GM20000 (cell line): ENCODE measurements at regions not wholly inside any gene's neighbourhood (a gene's known extent, or its start where the extent isn't known, plus 50 kb on each side); places are given as distances from the start of the nearest gene placed in this dataset.

Experiments used
- DNase-seq: peaks from one replicate; pipeline ENCODE4 v3.0.0; 2012; ENCODE audit warnings: low spot score
- TF ChIP-seq, protein P1 (sequence below): IDR thresholded peaks from 2 replicates; pipeline ENCODE4 v1.5.1; 2012; ENCODE audit warnings: mild to moderate bottlenecking, control low read depth; ENCODE audit errors: extremely low read depth, missing control alignments

DNA sequence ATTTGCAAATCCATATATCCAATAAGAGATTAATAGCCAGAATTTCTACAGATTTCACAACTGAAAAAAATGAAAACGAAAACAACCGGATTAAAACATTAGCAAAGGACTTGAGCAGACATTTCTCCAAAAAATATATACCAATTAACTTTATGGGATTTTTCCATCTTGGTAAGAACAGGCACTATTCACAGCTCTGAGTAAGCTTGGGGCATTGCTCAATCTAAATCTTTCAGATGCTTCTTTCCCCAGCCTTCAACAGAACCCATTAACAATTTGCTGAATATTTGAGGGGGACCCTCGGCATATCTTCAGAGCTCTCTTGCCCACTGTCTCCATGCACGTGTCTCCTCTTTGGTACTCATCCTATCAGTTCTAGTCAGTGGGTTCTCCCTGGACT, 111.7 kb upstream of the CD93 start:
- TF ChIP-seq, protein P1, sequence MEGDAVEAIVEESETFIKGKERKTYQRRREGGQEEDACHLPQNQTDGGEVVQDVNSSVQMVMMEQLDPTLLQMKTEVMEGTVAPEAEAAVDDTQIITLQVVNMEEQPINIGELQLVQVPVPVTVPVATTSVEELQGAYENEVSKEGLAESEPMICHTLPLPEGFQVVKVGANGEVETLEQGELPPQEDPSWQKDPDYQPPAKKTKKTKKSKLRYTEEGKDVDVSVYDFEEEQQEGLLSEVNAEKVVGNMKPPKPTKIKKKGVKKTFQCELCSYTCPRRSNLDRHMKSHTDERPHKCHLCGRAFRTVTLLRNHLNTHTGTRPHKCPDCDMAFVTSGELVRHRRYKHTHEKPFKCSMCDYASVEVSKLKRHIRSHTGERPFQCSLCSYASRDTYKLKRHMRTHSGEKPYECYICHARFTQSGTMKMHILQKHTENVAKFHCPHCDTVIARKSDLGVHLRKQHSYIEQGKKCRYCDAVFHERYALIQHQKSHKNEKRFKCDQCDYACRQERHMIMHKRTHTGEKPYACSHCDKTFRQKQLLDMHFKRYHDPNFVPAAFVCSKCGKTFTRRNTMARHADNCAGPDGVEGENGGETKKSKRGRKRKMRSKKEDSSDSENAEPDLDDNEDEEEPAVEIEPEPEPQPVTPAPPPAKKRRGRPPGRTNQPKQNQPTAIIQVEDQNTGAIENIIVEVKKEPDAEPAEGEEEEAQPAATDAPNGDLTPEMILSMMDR = no peak

DNA sequence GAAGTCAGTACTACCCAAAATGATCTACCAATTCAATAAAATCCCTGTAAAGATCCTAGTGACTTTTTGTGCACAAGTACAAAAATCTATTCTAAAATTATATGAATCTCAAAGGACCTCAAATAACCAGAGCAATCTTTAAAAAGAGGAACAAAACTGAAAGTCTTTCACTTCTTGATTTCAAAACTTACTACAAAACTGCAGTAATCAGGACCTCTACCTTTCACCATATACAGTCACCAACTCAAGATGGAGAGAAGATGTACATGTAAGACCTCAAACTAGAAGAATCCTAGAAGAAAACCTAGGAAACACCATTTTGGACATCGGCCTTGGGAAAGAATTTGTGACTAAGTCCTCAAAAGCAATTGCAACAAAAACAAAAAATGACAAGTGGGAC, 109.5 kb upstream of the CD93 start:
- TF ChIP-seq, protein P1 = no peak
- DNase-seq = no peak

More for the DNA sequence above, 111.7 kb upstream of the CD93 start:
- DNase-seq = no peak

- no peak for DNase-seq
These were observed 107.8 kb upstream of the CD93 start for GRCh38 chr20:23193801-23194384.

DNA sequence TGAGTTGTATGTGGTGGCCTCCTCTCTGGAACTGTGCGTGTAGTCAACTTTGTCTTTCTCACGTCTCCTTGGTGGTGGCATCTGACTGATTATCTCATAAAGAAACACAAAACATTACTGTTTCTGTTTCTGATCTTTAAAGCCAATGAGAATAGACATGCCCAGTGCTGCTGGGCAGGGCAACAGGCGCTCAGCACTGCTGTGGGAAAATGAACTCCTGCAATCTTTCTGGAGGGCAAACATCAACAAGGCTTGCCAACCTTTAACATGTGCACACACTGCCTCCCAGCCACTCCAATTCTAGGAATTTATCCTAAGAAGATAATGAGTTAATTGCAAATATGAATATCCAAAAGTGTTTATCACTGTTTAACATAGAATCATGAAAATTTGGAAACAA, 106.3 kb upstream of the CD93 start:
- TF ChIP-seq, protein P1 = no peak
- no peak for DNase-seq

More at GRCh38 chr20:23193801-23194384, 107.8 kb upstream of the CD93 start:
- TF ChIP-seq, protein P1 = no peak

DNA sequence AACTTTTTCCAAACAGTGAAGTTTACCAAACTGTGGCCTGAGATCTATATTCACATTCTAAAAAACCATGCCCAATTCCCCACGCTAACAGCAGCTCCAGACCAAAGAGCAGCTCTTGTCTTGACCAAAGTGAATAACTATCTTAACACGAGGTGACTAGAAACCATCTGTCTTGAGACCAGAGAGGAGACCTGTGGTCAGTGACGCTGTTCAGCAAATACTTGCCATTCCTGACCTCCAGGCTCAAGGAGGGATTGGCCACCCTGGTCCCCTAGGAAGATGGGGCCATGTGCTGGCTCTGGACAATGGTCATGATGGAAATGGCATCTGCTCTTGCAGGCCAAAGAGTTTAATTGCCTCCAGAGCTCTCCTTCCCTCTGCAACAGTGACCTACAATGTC, 104.4 kb upstream of the CD93 start:
- TF ChIP-seq, protein P1 = no peak
- DNase-seq = no peak

DNA sequence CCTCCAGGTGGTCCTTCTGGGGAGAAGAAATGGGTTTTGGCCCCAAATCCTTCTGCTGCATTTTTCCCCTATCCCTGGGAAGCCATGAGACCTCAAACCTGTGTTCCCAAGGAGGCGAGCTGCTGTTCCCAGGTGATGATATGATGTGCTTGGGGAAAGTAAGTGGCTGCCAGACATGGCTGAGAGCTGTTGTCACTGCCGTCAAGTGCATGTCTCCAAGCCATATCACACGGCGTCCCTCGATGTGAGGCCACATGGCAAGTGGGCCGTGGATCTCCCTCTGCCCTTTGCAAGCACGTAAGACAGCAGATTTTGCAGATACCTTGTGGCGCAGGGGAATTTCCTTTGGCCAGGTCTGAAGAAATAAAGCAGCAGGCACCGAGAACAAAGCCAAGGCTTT, 103.7 kb upstream of the CD93 start:
- TF ChIP-seq, protein P1 = no peak
- no peak for DNase-seq

DNA sequence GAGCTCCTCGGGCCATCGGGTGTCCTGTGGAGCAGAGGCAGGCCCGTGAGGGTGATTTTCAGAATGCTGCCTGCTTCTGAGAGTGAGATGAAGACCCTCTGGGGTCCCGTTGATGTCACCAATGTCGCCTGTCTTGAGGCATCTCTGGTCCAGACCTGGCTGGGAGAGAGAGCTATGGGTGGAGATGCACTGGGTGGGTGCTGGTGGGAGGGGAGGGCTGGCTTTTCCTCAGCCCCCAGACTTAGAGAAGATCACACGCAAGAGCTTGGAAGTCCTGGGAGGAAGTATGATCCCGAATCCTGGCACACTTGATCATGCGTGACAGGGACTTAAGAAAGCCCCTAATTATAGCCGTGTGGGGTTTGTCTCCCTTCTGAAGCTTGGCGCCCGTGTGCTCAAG, 103.2 kb upstream of the CD93 start:
- TF ChIP-seq, protein P1 = no peak

More for the DNA sequence above, 103.2 kb upstream of the CD93 start:
- no peak for DNase-seq
